ENCODE measurements at regions not wholly inside any gene's neighbourhood (a gene's known extent, or its start where the extent isn't known, plus 50 kb on each side); places are given as distances from the start of the nearest gene placed in this dataset.

DNA sequence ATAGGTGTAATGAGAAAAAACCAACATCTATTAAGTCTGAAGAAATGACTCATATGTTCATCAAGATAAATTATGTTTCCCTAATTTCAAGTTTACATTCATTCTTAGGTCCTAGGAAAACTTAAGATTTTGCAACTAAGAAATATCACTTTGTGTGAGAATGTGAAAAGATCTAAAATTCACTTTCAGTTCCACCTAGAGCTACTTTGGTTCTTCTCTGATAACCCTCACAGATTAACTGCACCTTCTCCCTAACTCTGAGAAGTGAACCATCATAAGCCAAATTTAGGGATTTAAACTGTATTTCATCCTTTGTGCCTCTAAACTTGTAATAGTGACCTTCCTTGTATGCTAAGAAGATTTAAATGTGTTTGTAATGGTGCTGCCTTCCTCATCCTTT lies 213.0 kb downstream of the FRK start:
- TF ChIP-seq, protein P1, sequence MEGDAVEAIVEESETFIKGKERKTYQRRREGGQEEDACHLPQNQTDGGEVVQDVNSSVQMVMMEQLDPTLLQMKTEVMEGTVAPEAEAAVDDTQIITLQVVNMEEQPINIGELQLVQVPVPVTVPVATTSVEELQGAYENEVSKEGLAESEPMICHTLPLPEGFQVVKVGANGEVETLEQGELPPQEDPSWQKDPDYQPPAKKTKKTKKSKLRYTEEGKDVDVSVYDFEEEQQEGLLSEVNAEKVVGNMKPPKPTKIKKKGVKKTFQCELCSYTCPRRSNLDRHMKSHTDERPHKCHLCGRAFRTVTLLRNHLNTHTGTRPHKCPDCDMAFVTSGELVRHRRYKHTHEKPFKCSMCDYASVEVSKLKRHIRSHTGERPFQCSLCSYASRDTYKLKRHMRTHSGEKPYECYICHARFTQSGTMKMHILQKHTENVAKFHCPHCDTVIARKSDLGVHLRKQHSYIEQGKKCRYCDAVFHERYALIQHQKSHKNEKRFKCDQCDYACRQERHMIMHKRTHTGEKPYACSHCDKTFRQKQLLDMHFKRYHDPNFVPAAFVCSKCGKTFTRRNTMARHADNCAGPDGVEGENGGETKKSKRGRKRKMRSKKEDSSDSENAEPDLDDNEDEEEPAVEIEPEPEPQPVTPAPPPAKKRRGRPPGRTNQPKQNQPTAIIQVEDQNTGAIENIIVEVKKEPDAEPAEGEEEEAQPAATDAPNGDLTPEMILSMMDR (IDR thresholded peaks at IDR 0.05; ENCODE audit: insufficient read depth, low read length, poor library complexity, severe bottlenecking), result no peak
- H3K36me3 ChIP-seq (ENCODE audit: control insufficient read depth, insufficient read depth, low read length), result no peaks in the 10 kb centered on the region
- no peak overlapping the region for H3K4me3 ChIP-seq (replicated peaks; ENCODE audit: low read depth, low read length)
- no peak for DNase-seq (ENCODE audit: extremely low read depth, insufficient read length)
- no peaks in the 10 kb centered on the region for H3K27me3 ChIP-seq (replicated peaks; ENCODE audit: control insufficient read depth, insufficient read depth, low read length)

DNA sequence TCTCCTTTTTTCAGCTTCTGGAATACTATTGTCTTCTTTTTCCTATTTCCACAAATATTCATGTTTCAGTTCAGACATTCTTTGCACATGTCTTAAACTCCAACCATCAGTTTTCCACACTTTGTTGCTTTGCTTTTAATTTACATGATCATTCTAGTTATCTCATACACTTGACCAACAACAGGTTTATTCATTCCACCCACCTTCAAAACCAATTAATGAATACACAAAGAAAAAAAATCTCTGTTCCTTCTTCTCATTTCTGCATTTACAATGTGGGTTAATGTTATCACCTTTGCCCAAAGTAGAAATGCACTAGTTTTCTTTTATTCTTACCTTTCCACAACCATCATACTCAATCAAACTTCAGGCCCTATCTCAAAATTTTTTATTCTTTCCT lies 216.7 kb downstream of the FRK start:
- H3K4me3 ChIP-seq (replicated peaks; ENCODE audit: low read depth, low read length), result no peak overlapping the region
- DNase-seq (ENCODE audit: extremely low read depth, insufficient read length), result no peak
- TF ChIP-seq, protein P1 (IDR thresholded peaks at IDR 0.05; ENCODE audit: insufficient read depth, low read length, poor library complexity, severe bottlenecking), result no peak
- H3K27me3 ChIP-seq (replicated peaks; ENCODE audit: control insufficient read depth, insufficient read depth, low read length), result no peaks in the 10 kb centered on the region
- no peaks in the 10 kb centered on the region for H3K36me3 ChIP-seq (ENCODE audit: control insufficient read depth, insufficient read depth, low read length)

DNA sequence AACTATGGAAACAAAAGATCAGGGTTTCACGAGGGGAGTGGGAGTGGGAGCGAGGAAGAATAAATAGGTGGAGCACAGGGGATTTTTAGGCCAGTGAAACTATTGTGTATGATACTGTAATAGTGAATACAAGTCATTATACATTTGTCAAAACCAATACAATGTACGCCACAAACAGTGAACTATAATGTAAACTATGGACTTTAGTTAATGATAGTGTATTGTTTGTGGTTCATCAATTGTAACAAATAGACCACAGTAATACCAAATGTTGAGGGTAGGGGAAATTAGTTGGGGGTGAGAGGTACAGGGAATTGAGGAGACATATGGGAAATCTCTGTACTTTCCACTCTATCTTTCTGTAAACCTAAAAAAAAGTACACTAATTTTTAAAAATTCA lies 218.4 kb downstream of the FRK start:
- no peak overlapping the region for H3K4me3 ChIP-seq (replicated peaks; ENCODE audit: low read depth, low read length)
- no peaks in the 10 kb centered on the region for H3K36me3 ChIP-seq (ENCODE audit: control insufficient read depth, insufficient read depth, low read length)
- TF ChIP-seq, protein P1 (IDR thresholded peaks at IDR 0.05; ENCODE audit: insufficient read depth, low read length, poor library complexity, severe bottlenecking), result no peak
- no peaks in the 10 kb centered on the region for H3K27me3 ChIP-seq (replicated peaks; ENCODE audit: control insufficient read depth, insufficient read depth, low read length)
- DNase-seq (ENCODE audit: extremely low read depth, insufficient read length), result no peak

DNA sequence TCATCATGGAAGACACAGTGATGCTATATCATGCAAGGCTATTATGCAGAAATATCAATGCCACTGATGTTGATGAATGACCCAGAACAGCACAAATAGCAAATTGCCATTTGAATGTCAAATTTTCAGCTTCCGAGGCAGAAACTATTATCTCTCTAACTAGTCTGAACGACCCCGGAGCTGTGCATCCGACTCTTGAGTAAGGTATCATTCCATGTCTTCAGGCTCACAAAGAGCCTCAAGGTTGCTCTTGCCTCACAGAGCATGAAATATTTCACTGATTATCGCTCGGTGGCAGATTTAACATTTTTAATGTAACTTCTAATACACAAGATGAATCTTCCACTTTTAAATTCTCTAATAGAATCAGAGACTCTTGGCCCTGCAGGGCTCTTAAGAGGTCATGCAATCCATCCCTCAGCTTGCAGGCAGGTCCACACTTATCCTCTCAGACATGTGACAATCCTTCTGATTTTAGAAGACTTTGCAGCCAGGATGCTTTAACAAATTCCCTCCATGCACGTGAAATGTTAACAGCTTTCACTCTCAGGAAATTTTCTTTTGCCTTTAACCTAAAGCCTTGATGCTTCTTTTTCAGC lies 221.0 kb downstream of the FRK start:
- DNase-seq (ENCODE audit: extremely low read depth, insufficient read length), result no peak
- TF ChIP-seq, protein P1 (IDR thresholded peaks at IDR 0.05; ENCODE audit: insufficient read depth, low read length, poor library complexity, severe bottlenecking), result no peak
- Histone ChIP-seq H3K4me3 (replicated peaks; ENCODE audit: low read depth, low read length) (no peak overlapping the region), H3K27me3 (replicated peaks; ENCODE audit: control insufficient read depth, insufficient read depth, low read length) (no peaks in the 10 kb centered on the region), H3K36me3 (ENCODE audit: control insufficient read depth, insufficient read depth, low read length) (no peaks in the 10 kb centered on the region)

DNA sequence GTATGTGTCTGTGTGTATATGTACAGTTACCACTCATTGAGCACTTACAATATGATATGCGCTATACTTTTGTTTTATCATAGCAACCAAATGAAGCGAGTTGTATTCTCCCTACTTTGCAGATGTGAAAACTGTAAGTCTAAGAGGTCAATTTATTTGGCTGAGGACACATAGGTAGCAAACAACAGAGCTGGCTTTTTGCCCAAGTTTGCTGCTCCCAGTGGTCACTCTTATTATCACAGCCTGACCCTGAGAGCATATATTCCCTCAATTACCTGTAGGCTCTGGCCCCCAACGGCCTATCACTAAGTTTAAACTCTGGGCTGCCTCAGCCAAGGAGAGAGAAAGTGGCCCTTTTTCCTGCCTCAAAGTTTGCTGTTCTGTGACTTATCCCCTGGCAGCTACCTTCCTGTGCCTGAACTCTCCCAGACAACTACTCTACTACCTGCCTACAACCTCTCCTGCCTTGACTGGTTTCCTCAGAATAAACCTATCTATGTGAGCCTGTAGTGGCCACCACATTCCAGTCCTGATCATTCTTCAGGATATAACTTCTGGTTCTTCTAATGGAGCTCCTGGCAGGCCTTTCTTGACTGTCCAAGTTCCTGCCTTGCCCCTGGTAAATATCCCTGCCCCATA lies 221.8 kb downstream of the FRK start:
- DNase-seq (ENCODE audit: extremely low read depth, insufficient read length), result no peak
- Histone ChIP-seq H3K27me3 (replicated peaks; ENCODE audit: control insufficient read depth, insufficient read depth, low read length) (no peaks in the 10 kb centered on the region), H3K4me3 (replicated peaks; ENCODE audit: low read depth, low read length) (no peak overlapping the region), H3K36me3 (ENCODE audit: control insufficient read depth, insufficient read depth, low read length) (no peaks in the 10 kb centered on the region)
- TF ChIP-seq, protein P1 (IDR thresholded peaks at IDR 0.05; ENCODE audit: insufficient read depth, low read length, poor library complexity, severe bottlenecking), result peak; percentile 65
